K562 (cell line): ENCODE measurements at regions not wholly inside any gene's neighbourhood (a gene's known extent, or its start where the extent isn't known, plus 50 kb on each side); places are given as distances from the start of the nearest gene placed in this dataset.

Source experiments
- ATAC-seq: fragments of 200-7000 bp; cut with Tn5 transposase; 3 replicates; pipeline ENCODE4 v1.9.1; 2020; ENCODE audit warnings: moderate library complexity
- BruUV-seq: library from RNA; stranded (reverse); fragments of 400-500 nt; replicated peaks from 2 replicates; lab custom pipeline; 2021; lab: Mats Ljungman, UMichigan
- CTCF ChIA-PET: fragments of 300-600 bp; formaldehyde crosslinking; extraction: SDS; loops from one replicate; lab custom pipeline; 2021; ENCODE audit warnings: low intra/inter-chr PET ratio; lab: Yijun Ruan, JAX
- POLR2A ChIA-PET: fragments of 300-600, 350-650 bp; sonication (Branson Sonifier 250); formaldehyde crosslinking; extraction: SDS; loops from one replicate; lab custom pipeline; 2021; ENCODE audit warnings: antibody characterized with exemption, inconsistent platforms; lab: Yijun Ruan, JAX
- DNase-seq, 4 experiments: peaks; one replicate each; pipeline versions ENCODE4 v3.0.0 to v3.0.0-alpha.2; 2011 to 2018; ENCODE audit warnings: low spot score in 3 of 4, mixed read lengths in 3 of 4; ENCODE audit errors: extremely low read depth in 1 of 4
- FAIRE-seq: peaks from 2 replicates; lab custom pipeline; 2011; peaks lifted over from hg19 to GRCh38; lab: Jason Lieb, UNC
- H2AFZ ChIP-seq: 2 replicates; pipeline ENCODE4 v1.6.0; 2011; ENCODE audit warnings: low read depth, low read length, control low read depth, inconsistent platforms
- H3K27ac ChIP-seq: fragments of 200-600 bp; 3 replicates; pipeline ENCODE4 v1.8.0; 2011; ENCODE audit warnings: low read depth, mild to moderate bottlenecking, control low read depth, inconsistent platforms, low read length, moderate library complexity, mixed read lengths; ENCODE audit errors: extremely low read depth
- H3K27me3 ChIP-seq, 2 experiments: fragments of 300-600 bp in 1 of 2; 2 replicates in 1 of 2; 3 replicates in 1 of 2; pipeline versions ENCODE4 v1.6.0 to v1.8.0; 2011; ENCODE audit warnings: inconsistent platforms in 2 of 2, low read length in 2 of 2, mild to moderate bottlenecking in 1 of 2, mixed read lengths in 1 of 2, moderate library complexity in 1 of 2; ENCODE audit not compliant: control insufficient read depth in 2 of 2, insufficient read depth in 2 of 2
- H3K36me3 ChIP-seq: fragments of 300-600 bp; 3 replicates; pipeline ENCODE4 v1.8.0; 2011; ENCODE audit warnings: mild to moderate bottlenecking, low read length, inconsistent platforms; ENCODE audit not compliant: control insufficient read depth, insufficient read depth
- H3K4me1 ChIP-seq, 2 experiments: fragments of 200-600 bp in 1 of 2; replicated peaks in 1 of 2; 2 replicates in 1 of 2; 3 replicates in 1 of 2; pipeline versions ENCODE4 v1.5.1 to v1.8.0; 2011; ENCODE audit warnings: inconsistent platforms in 2 of 2, low read length in 2 of 2, mild to moderate bottlenecking in 1 of 2, mixed read lengths in 1 of 2, moderate library complexity in 1 of 2; ENCODE audit not compliant: control insufficient read depth in 2 of 2, insufficient read depth in 2 of 2
- H3K4me2 ChIP-seq: 2 replicates; pipeline ENCODE4 v1.6.1; 2011; ENCODE audit warnings: low read length, control low read depth, inconsistent platforms, mixed read lengths; ENCODE audit not compliant: insufficient read depth
- H3K4me3 ChIP-seq: fragments of 200-600 bp; sonication (generic), shearing (Covaris generic); 2 replicates; pipeline ENCODE4 v1.5.1; 2016; ENCODE audit warnings: control low read depth, inconsistent platforms
- H3K79me2 ChIP-seq: fragments of 200-600 bp; 3 replicates; pipeline ENCODE4 v1.8.0; 2011; ENCODE audit warnings: low read length, inconsistent platforms; ENCODE audit not compliant: control insufficient read depth, insufficient read depth
- H3K9ac ChIP-seq, 2 experiments: 2 replicates each; pipeline versions ENCODE4 v1.6.0 to v1.6.1; 2011; ENCODE audit warnings: low read depth in 2 of 2, low read length in 2 of 2, control low read depth in 1 of 2, inconsistent platforms in 1 of 2, mild to moderate bottlenecking in 1 of 2, mixed read lengths in 1 of 2; ENCODE audit not compliant: insufficient read depth in 1 of 2
- H3K9me1 ChIP-seq: one replicate; pipeline ENCODE4 v1.6.0; 2011; ENCODE audit warnings: inconsistent platforms, mild to moderate bottlenecking, low read length, moderate library complexity; ENCODE audit not compliant: control insufficient read depth, insufficient read depth
- H3K9me3 ChIP-seq: replicated peaks from 2 replicates; pipeline ENCODE4 v1.5.1; 2011; ENCODE audit warnings: low read depth, low read length, inconsistent platforms; ENCODE audit not compliant: control insufficient read depth, insufficient read depth
- H4K20me1 ChIP-seq: replicated peaks from 2 replicates; pipeline ENCODE4 v1.6.1; 2011; ENCODE audit warnings: low read length, inconsistent platforms, mixed read lengths; ENCODE audit not compliant: control insufficient read depth, insufficient read depth
- ARID2 ChIP-seq: fragments of 450-650 bp; IDR thresholded peaks from 2 replicates; pipeline ENCODE4 v1.6.1; 2017; ENCODE audit warnings: antibody characterized with exemption, mild to moderate bottlenecking
- CBFB ChIP-seq: sonication (generic); formaldehyde crosslinking; IDR thresholded peaks from 2 replicates; pipeline ENCODE4 v1.4.0; 2020; ENCODE audit warnings: mild to moderate bottlenecking, missing genetic modification reagents
- DNMT1 ChIP-seq: fragments of 450-650 bp; IDR thresholded peaks from 2 replicates; pipeline ENCODE4 v1.6.1; 2016; ENCODE audit warnings: antibody characterized with exemption, mild to moderate bottlenecking
- E4F1 ChIP-seq: fragments of 250-450 bp; sonication (Bioruptor Pico); IDR thresholded peaks from 2 replicates; pipeline ENCODE4 v1.5.0; 2021; ENCODE audit warnings: mild to moderate bottlenecking, borderline replicate concordance
- ELF4 ChIP-seq: fragments of 450-650 bp; formaldehyde crosslinking; IDR thresholded peaks from 2 replicates; pipeline ENCODE4 v1.4.0; 2022; ENCODE audit warnings: missing genetic modification characterization
- HOMEZ ChIP-seq: fragments of 250-450 bp; sonication (Bioruptor Pico); IDR thresholded peaks from 2 replicates; pipeline ENCODE4 v1.4.0; 2020; ENCODE audit warnings: mild to moderate bottlenecking, moderate library complexity
- LCOR ChIP-seq: sonication (generic); formaldehyde crosslinking; IDR thresholded peaks from 2 replicates; pipeline ENCODE4 v1.8.0; 2022; ENCODE audit warnings: mild to moderate bottlenecking, missing genetic modification reagents
- NR2F6 ChIP-seq: fragments of 450-650 bp; formaldehyde crosslinking; IDR thresholded peaks from 2 replicates; pipeline ENCODE4 v1.4.0; 2020; ENCODE audit warnings: mild to moderate bottlenecking
- PRPF4 ChIP-seq: fragments of 200-400 bp; formaldehyde crosslinking; IDR thresholded peaks from one replicate; pipeline ENCODE4 v1.6.1; 2017; ENCODE audit warnings: low read length, low read depth, mild to moderate bottlenecking; ENCODE audit not compliant: insufficient read depth, poor library complexity, severe bottlenecking
- SETDB1 ChIP-seq: IDR thresholded peaks from one replicate; pipeline ENCODE4 v1.6.1; 2012; ENCODE audit warnings: low read length, control low read depth, inconsistent platforms
- SRF ChIP-seq, 2 experiments: fragments of 250-450, 450-650 bp in 1 of 2; sonication (Bioruptor Pico) in 1 of 2; sonication (generic) in 1 of 2; formaldehyde crosslinking; IDR thresholded peaks; 2 replicates each; pipeline versions ENCODE4 v1.5.0 to v1.5.1; 2020 to 2022; ENCODE audit warnings: mild to moderate bottlenecking in 1 of 2, missing genetic modification reagents in 1 of 2
- ZNF197 ChIP-seq: fragments of 200-800 bp; sonication (Bioruptor generic); IDR thresholded peaks from 2 replicates; pipeline ENCODE4 v1.6.1; 2016; ENCODE audit warnings: low read depth, missing genetic modification characterization, missing compliant biosample characterization
- whole genome bisulfite sequencing: fragments of 100-300 bp; shearing (Covaris generic); methylation state at CpG from one replicate; pipeline ENCODE4 v1.1.6; 2016; ENCODE audit warnings: low coverage, mixed read lengths; ENCODE audit not compliant: insufficient coverage; ENCODE audit errors: missing lambda C conversion rate; 5-methylcytosine and 5-hydroxymethylcytosine counted together
- in situ Hi-C: fragments of 300-500 bp; cut with MboI; formaldehyde crosslinking; loops from 4 replicates; pipeline ENCODE4 v1.15.0; 2018; ENCODE audit warnings: inconsistent platforms, mixed read lengths
- intact Hi-C: fragments of 100-400 bp; cut with micrococcal nuclease; formaldehyde crosslinking; loops from 2 replicates; pipeline ENCODE4 v1.14.2; 2022
- TF ChIP-seq, protein P1 (sequence below): fragments of 450-650 bp; IDR thresholded peaks from 2 replicates; pipeline ENCODE4 v1.6.1; 2016; ENCODE audit warnings: mild to moderate bottlenecking
- TF ChIP-seq, protein P2 (sequence below): fragments of 450-650 bp; IDR thresholded peaks from 2 replicates; pipeline ENCODE4 v1.7.0; 2016; ENCODE audit warnings: borderline replicate concordance

- no peak for ATAC-seq
- CTCF ChIA-PET, result no interaction called here
- H3K4me1 ChIP-seq, result no peaks in the 10 kb centered on the region
- H3K4me3 ChIP-seq, result no peak overlapping the region
- H3K9me3 ChIP-seq, result no peaks in the 10 kb centered on the region
- no peak for DNase-seq
- no peaks in the 10 kb centered on the region for H3K27me3 ChIP-seq
- no peaks in the 10 kb centered on the region for H3K79me2 ChIP-seq
- no peaks in the 10 kb centered on the region for H3K9me1 ChIP-seq
- BruUV-seq, result no TSS peak
- H4K20me1 ChIP-seq, result no peaks in the 10 kb centered on the region
- POLR2A ChIA-PET, result no interaction called here
- no peak overlapping the region for H3K4me2 ChIP-seq
- in situ Hi-C loops (no loop called here), intact Hi-C loops (no loop called here)
- WGBS, result 0% methylated on average over 1 of the region's 1 CpG
- no peak for FAIRE-seq
- no peak overlapping the region for H3K27ac ChIP-seq
- no peak overlapping the region for H2AFZ ChIP-seq
- H3K36me3 ChIP-seq, result no peaks in the 10 kb centered on the region
- H3K9ac ChIP-seq, result no peak overlapping the region
- TF ChIP-seq LCOR (CRISPR knock-in tag) (no peak), NR2F6 (CRISPR knock-in tag) (no peak), SETDB1 (no peak), SRF (CRISPR knock-in tag; IDR thresholded peaks at IDR 0.05) (no peak), ARID2 (no peak), PRPF4 (no peak), ELF4 (CRISPR knock-in tag) (no peak), E4F1 (CRISPR knock-in tag) (no peak), DNMT1 (no peak), CBFB (CRISPR knock-in tag) (no peak), ZNF197 (no peak), HOMEZ (CRISPR knock-in tag) (no peak)
- TF ChIP-seq, protein P1, sequence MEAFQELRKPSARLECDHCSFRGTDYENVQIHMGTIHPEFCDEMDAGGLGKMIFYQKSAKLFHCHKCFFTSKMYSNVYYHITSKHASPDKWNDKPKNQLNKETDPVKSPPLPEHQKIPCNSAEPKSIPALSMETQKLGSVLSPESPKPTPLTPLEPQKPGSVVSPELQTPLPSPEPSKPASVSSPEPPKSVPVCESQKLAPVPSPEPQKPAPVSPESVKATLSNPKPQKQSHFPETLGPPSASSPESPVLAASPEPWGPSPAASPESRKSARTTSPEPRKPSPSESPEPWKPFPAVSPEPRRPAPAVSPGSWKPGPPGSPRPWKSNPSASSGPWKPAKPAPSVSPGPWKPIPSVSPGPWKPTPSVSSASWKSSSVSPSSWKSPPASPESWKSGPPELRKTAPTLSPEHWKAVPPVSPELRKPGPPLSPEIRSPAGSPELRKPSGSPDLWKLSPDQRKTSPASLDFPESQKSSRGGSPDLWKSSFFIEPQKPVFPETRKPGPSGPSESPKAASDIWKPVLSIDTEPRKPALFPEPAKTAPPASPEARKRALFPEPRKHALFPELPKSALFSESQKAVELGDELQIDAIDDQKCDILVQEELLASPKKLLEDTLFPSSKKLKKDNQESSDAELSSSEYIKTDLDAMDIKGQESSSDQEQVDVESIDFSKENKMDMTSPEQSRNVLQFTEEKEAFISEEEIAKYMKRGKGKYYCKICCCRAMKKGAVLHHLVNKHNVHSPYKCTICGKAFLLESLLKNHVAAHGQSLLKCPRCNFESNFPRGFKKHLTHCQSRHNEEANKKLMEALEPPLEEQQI, result no peak
- TF ChIP-seq, protein P2, sequence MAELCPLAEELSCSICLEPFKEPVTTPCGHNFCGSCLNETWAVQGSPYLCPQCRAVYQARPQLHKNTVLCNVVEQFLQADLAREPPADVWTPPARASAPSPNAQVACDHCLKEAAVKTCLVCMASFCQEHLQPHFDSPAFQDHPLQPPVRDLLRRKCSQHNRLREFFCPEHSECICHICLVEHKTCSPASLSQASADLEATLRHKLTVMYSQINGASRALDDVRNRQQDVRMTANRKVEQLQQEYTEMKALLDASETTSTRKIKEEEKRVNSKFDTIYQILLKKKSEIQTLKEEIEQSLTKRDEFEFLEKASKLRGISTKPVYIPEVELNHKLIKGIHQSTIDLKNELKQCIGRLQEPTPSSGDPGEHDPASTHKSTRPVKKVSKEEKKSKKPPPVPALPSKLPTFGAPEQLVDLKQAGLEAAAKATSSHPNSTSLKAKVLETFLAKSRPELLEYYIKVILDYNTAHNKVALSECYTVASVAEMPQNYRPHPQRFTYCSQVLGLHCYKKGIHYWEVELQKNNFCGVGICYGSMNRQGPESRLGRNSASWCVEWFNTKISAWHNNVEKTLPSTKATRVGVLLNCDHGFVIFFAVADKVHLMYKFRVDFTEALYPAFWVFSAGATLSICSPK, result no peak
These were observed 176.5 kb downstream of the RBM43 start for GRCh38 chr2:151085181-151085611.
